ENCODE measurements at regions not wholly inside any gene's neighbourhood (a gene's known extent, or its start where the extent isn't known, plus 50 kb on each side); places are given as distances from the start of the nearest gene placed in this dataset.
A peak's percentile ranks its signal among the peaks of the same experiment; 100 is the strongest.
"Not testable (repeated sequence)": the region's sequence is repeated elsewhere in the genome, so short reads cannot be mapped to it uniquely, and the experiment has no call there.

GRCh38 chr7:69246758-69247157, 351.5 kb upstream of the AUTS2 start:
- DNase-seq: peak in 1 of 2 donors; percentile 31

GRCh38 chr7:69248382-69248828, 349.9 kb upstream of the AUTS2 start:
- DNase-seq: not testable (repeated sequence)

- DNase-seq: no peak
Measured at GRCh38 chr7:69250958-69251357, 347.3 kb upstream of the AUTS2 start.

- DNase-seq: no peak
Measured at GRCh38 chr7:69254643-69255042, 343.6 kb upstream of the AUTS2 start.

- DNase-seq: peak; percentile 18 to 79
Measured at GRCh38 chr7:69256634-69257081, 341.6 kb upstream of the AUTS2 start.

- no peak for DNase-seq
Measured at GRCh38 chr7:69257592-69257991, 340.7 kb upstream of the AUTS2 start.

GRCh38 chr7:69259445-69259844, 338.8 kb upstream of the AUTS2 start:
- DNase-seq: no peak

- DNase-seq: no peak
Measured at GRCh38 chr7:69260023-69260422, 338.3 kb upstream of the AUTS2 start.

GRCh38 chr7:69263550-69263949, 334.7 kb upstream of the AUTS2 start:
- DNase-seq: no peak

GRCh38 chr7:69269806-69270205, 328.5 kb upstream of the AUTS2 start:
- no peak for DNase-seq

- no peak for DNase-seq
Measured at GRCh38 chr7:69272101-69272500, 326.2 kb upstream of the AUTS2 start.

GRCh38 chr7:69276011-69276729, 322.1 kb upstream of the AUTS2 start:
- DNase-seq: no peak

GRCh38 chr7:69277366-69277765, 320.9 kb upstream of the AUTS2 start:
- DNase-seq: no peak

GRCh38 chr7:69282946-69283345, 315.3 kb upstream of the AUTS2 start:
- DNase-seq: no peak

GRCh38 chr7:69283421-69283820, 314.9 kb upstream of the AUTS2 start:
- no peak for DNase-seq

GRCh38 chr7:69285854-69286253, 312.4 kb upstream of the AUTS2 start:
- no peak for DNase-seq

GRCh38 chr7:69295977-69296376, 302.3 kb upstream of the AUTS2 start:
- DNase-seq: no peak

GRCh38 chr7:69301253-69301652, 297.0 kb upstream of the AUTS2 start:
- no peak for DNase-seq

- no peak for DNase-seq
Measured at GRCh38 chr7:69309601-69310000, 288.7 kb upstream of the AUTS2 start.

GRCh38 chr7:69311489-69311888, 286.8 kb upstream of the AUTS2 start:
- no peak for DNase-seq

GRCh38 chr7:69313852-69314251, 284.4 kb upstream of the AUTS2 start:
- DNase-seq: not testable (repeated sequence)

- DNase-seq: no peak
Measured at GRCh38 chr7:69318794-69319193, 279.5 kb upstream of the AUTS2 start.

- DNase-seq: no peak
Measured at GRCh38 chr7:69328516-69328915, 269.8 kb upstream of the AUTS2 start.

GRCh38 chr7:69334701-69335100, 263.6 kb upstream of the AUTS2 start:
- no peak for DNase-seq

- DNase-seq: no peak
Measured at GRCh38 chr7:69335331-69335730, 262.9 kb upstream of the AUTS2 start.

Data from CD4-positive, alpha-beta T cell treated with Interleukin-1 beta for 1 hour (primary cell).